HepG2 (cell line): ENCODE measurements at regions not wholly inside any gene's neighbourhood (a gene's known extent, or its start where the extent isn't known, plus 50 kb on each side); places are given as distances from the start of the nearest gene placed in this dataset.

Experiments used
- ATAC-seq: fragments of 200-7000 bp; cut with Tn5 transposase; 3 replicates; pipeline ENCODE4 v1.9.1; 2020; ENCODE audit warnings: mild to moderate bottlenecking, moderate library complexity
- BruUV-seq: library from RNA; stranded (reverse); fragments of 400-500 nt; replicated peaks from 2 replicates; lab custom pipeline; 2021; lab: Mats Ljungman, UMichigan
- CTCF ChIA-PET: fragments of 300-600 bp; formaldehyde crosslinking; extraction: SDS; loops from one replicate; lab custom pipeline; 2021; ENCODE audit warnings: low total read pairs, inconsistent platforms, low intra/inter-chr PET ratio; lab: Yijun Ruan, JAX
- POLR2A ChIA-PET: fragments of 350-600 bp; sonication (Branson Sonifier 250); formaldehyde crosslinking; loops from one replicate; lab custom pipeline; 2020; ENCODE audit warnings: antibody characterized with exemption, inconsistent platforms; lab: Yijun Ruan, JAX
- DNase-seq: peaks from one replicate; pipeline ENCODE4 v3.0.0-alpha.2; 2015; ENCODE audit warnings: low spot score
- FAIRE-seq: peaks from 3 replicates; lab custom pipeline; 2011; peaks lifted over from hg19 to GRCh38; lab: Jason Lieb, UNC
- H2AFZ ChIP-seq: one replicate; pipeline ENCODE4 v1.6.1; 2011; ENCODE audit warnings: low read length, inconsistent platforms
- H3K27ac ChIP-seq: fragments of 300-600 bp; 3 replicates; pipeline ENCODE4 v1.8.0; 2011; ENCODE audit warnings: mixed run types, mild to moderate bottlenecking, mixed read lengths, low read length, inconsistent platforms; ENCODE audit not compliant: insufficient read depth; ENCODE audit errors: extremely low read length
- H3K27me3 ChIP-seq, 2 experiments: fragments of 200-600 bp in 1 of 2; 2 replicates in 1 of 2; 3 replicates in 1 of 2; pipeline versions ENCODE4 v1.6.0 to v1.8.0; 2011; ENCODE audit warnings: low read length in 2 of 2, mild to moderate bottlenecking in 2 of 2, moderate library complexity in 2 of 2, inconsistent platforms in 1 of 2; ENCODE audit not compliant: insufficient read depth in 2 of 2, control insufficient read depth in 1 of 2
- H3K36me3 ChIP-seq, 2 experiments: fragments of 200-600 bp in 1 of 2; replicated peaks in 1 of 2; 2 replicates in 1 of 2; 3 replicates in 1 of 2; pipeline versions ENCODE4 v1.5.1 to v1.8.0; 2011; ENCODE audit warnings: low read length in 2 of 2, inconsistent platforms in 1 of 2; ENCODE audit not compliant: insufficient read depth in 2 of 2, control insufficient read depth in 1 of 2
- H3K4me1 ChIP-seq: 2 replicates; pipeline ENCODE4 v1.5.1; 2012; ENCODE audit warnings: low read length, inconsistent platforms; ENCODE audit not compliant: insufficient read depth
- H3K4me2 ChIP-seq: 2 replicates; pipeline ENCODE4 v1.6.0; 2011; ENCODE audit warnings: low read depth, low read length, inconsistent platforms
- H3K4me3 ChIP-seq, 3 experiments: fragments of 200-600 bp in 1 of 3; sonication (generic), shearing (Covaris generic) in 1 of 3; replicated peaks in 1 of 3; 2 replicates each; pipeline ENCODE4 v1.5.1; 2011 to 2016; ENCODE audit warnings: low read length in 3 of 3, inconsistent platforms in 2 of 3, low read depth in 2 of 3, mild to moderate bottlenecking in 2 of 3, control low read depth in 1 of 3, mixed read lengths in 1 of 3; ENCODE audit not compliant: insufficient read depth in 1 of 3
- H3K79me2 ChIP-seq: one replicate; pipeline ENCODE4 v1.6.1; 2011; ENCODE audit warnings: low read length, inconsistent platforms; ENCODE audit not compliant: insufficient read depth
- H3K9ac ChIP-seq: 2 replicates; pipeline ENCODE4 v1.6.0; 2011; ENCODE audit warnings: mild to moderate bottlenecking, low read depth, low read length, inconsistent platforms; ENCODE audit not compliant: insufficient read depth
- H3K9me3 ChIP-seq: 2 replicates; pipeline ENCODE4 v1.5.1; 2012; ENCODE audit warnings: mild to moderate bottlenecking, low read length
- H4K20me1 ChIP-seq: 2 replicates; pipeline ENCODE4 v1.6.0; 2011; ENCODE audit warnings: inconsistent platforms, mild to moderate bottlenecking, low read length, moderate library complexity; ENCODE audit not compliant: insufficient read depth
- MTA1 ChIP-seq: sonication (generic); formaldehyde crosslinking; IDR thresholded peaks from 2 replicates; pipeline ENCODE4 v1.4.0; 2020; ENCODE audit warnings: missing genetic modification reagents, mild to moderate bottlenecking, borderline replicate concordance
- NPAS2 ChIP-seq: sonication (generic); formaldehyde crosslinking; IDR thresholded peaks from 2 replicates; pipeline ENCODE4 v1.8.0; 2022; ENCODE audit warnings: mild to moderate bottlenecking, missing genetic modification reagents, borderline replicate concordance
- RCOR2 ChIP-seq: IDR thresholded peaks from 2 replicates; pipeline ENCODE4 v1.6.1; 2016; ENCODE audit warnings: missing biosample characterization, missing genetic modification reagents
- RFX3 ChIP-seq: IDR thresholded peaks from 2 replicates; pipeline ENCODE4 v1.6.1; 2016; ENCODE audit warnings: missing biosample characterization, missing genetic modification reagents
- TEAD3 ChIP-seq: optimal IDR thresholded peaks from 2 replicates; pipeline ENCODE3; 2016; ENCODE audit warnings: borderline replicate concordance
- ZNF274 ChIP-seq: sonication (generic); formaldehyde crosslinking; IDR thresholded peaks from 2 replicates; pipeline ENCODE4 v1.5.1; 2020; ENCODE audit warnings: mild to moderate bottlenecking, missing genetic modification reagents
- WGBS: methylation state at CpG from one replicate; pipeline ENCODE4 v1.1.6; 2017; ENCODE audit warnings: low lambda C conversion rate; 5-methylcytosine and 5-hydroxymethylcytosine counted together
- in situ Hi-C: cut with HindIII; loops from 2 replicates; pipeline ENCODE4 v1.10.0; 2017; ENCODE audit warnings: low pct_unique_long_range_greater_than_20kb; ENCODE audit not compliant: extremely low pct_ligation_motif_present
- intact Hi-C: fragments of 100-400 bp; cut with micrococcal nuclease; formaldehyde crosslinking; loops from one replicate; pipeline ENCODE4 v1.10.0; 2022; ENCODE audit not compliant: unreplicated experiment
- TF ChIP-seq, protein P1 (sequence below): sonication (generic); formaldehyde crosslinking; IDR thresholded peaks from 2 replicates; pipeline ENCODE4 v1.4.0; 2020; ENCODE audit warnings: missing genetic modification reagents, borderline replicate concordance
- TF ChIP-seq, protein P2 (sequence below): sonication (generic); formaldehyde crosslinking; IDR thresholded peaks from 2 replicates; pipeline ENCODE4 v1.5.1; 2020; ENCODE audit warnings: mild to moderate bottlenecking, moderate library complexity, missing genetic modification reagents

DNA sequence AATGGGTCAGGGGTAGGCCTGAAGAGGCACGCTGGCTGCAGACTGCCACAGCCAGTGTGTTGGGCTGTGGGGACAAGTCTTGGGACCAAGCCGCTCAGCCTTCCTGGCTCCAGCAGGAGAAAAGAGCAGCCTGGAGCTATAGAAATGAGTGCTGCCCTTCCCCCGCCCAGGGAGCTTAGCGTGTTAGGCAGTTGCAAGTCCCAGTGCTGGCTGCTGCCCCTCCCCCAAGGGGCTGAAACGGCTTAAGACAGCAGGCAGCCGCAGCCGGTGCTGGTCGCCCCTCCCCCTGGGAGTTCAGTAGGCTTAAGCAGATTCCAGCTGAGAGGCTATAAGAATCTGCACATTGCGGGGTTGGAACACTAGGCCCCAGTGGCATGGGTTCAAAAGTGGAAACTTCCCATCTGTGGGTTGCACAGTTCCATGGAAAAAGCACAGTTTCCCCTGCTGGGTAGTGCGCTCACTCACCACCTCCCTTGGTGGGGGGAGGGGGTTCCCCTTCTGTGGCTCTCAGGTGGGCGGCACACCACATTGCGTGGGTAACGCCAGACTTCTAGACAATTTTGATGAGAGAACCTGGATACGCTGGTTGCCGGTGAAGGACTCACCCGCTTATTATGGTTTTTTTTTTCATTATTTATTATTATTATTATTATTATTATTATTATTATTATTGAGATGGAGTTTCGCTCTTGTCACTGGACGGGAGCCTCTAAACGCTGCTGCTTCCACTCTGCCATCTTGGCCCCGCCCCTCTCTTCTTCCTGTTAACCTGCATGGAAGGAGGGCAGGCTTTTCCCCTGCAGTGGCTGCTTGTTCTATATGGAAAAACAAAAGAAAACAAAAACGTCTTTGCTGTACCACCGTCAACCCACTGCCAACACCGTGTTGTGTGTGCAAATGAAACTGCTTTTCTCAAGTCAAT is 151.1 kb downstream of the CXCL12 start (continued):
- TF ChIP-seq, protein P1, sequence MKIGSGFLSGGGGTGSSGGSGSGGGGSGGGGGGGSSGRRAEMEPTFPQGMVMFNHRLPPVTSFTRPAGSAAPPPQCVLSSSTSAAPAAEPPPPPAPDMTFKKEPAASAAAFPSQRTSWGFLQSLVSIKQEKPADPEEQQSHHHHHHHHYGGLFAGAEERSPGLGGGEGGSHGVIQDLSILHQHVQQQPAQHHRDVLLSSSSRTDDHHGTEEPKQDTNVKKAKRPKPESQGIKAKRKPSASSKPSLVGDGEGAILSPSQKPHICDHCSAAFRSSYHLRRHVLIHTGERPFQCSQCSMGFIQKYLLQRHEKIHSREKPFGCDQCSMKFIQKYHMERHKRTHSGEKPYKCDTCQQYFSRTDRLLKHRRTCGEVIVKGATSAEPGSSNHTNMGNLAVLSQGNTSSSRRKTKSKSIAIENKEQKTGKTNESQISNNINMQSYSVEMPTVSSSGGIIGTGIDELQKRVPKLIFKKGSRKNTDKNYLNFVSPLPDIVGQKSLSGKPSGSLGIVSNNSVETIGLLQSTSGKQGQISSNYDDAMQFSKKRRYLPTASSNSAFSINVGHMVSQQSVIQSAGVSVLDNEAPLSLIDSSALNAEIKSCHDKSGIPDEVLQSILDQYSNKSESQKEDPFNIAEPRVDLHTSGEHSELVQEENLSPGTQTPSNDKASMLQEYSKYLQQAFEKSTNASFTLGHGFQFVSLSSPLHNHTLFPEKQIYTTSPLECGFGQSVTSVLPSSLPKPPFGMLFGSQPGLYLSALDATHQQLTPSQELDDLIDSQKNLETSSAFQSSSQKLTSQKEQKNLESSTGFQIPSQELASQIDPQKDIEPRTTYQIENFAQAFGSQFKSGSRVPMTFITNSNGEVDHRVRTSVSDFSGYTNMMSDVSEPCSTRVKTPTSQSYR (CRISPR knock-in tag) = peak; percentile 88
- TF ChIP-seq ZNF274 (CRISPR knock-in tag) = 0 out of 2 replicates have a peak, but pooled peaks have one; percentile 32
- TF ChIP-seq MTA1 = peak; percentile 44; the same call in 1 of the 2 replicates
- TF ChIP-seq, protein P2, sequence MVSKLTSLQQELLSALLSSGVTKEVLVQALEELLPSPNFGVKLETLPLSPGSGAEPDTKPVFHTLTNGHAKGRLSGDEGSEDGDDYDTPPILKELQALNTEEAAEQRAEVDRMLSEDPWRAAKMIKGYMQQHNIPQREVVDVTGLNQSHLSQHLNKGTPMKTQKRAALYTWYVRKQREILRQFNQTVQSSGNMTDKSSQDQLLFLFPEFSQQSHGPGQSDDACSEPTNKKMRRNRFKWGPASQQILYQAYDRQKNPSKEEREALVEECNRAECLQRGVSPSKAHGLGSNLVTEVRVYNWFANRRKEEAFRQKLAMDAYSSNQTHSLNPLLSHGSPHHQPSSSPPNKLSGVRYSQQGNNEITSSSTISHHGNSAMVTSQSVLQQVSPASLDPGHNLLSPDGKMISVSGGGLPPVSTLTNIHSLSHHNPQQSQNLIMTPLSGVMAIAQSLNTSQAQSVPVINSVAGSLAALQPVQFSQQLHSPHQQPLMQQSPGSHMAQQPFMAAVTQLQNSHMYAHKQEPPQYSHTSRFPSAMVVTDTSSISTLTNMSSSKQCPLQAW (CRISPR knock-in tag) = peak; percentile 47; the same call in 1 of the 2 replicates

DNA sequence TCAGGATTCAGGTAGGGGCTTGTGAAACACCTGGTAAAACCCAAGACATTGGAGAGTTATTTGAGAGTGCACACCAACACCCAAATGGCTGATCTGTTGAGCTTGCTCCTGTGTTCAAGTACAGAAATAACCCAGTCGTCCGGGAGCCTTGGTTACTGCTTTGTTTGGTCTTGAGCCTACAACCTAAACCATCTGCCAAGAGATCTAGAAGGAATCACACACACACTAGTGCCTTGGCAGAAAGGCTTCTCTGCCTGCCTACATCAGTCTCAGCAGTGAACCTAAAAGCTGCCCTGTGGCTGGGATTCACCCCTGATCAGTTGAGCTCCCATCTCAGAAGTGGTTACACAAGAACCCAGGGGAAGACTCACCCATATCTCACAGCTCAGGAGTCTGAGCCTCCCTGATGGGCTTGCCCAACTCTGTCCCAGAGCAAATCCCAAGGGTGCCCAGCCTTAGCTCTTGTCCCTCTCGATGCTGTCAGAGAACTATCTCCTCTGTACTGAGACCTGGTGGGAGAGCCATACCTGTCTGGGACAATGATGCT is 167.6 kb downstream of the CXCL12 start:
- TF ChIP-seq TEAD3 (no peak), NPAS2 (CRISPR knock-in tag) (no peak), RCOR2 (CRISPR knock-in tag) (no peak), RFX3 (CRISPR knock-in tag) (no peak)
- Histone ChIP-seq H4K20me1 (no peaks in the 10 kb centered on the region), H3K27me3 (no peaks in the 10 kb centered on the region; a peak in 1 of 5 replicates), H3K4me2 (no peak overlapping the region), H3K9ac (no peak overlapping the region), H3K27ac (no peak overlapping the region), H3K4me1 (no peaks in the 10 kb centered on the region), H3K36me3 (no peaks in the 10 kb centered on the region), H3K79me2 (no peaks in the 10 kb centered on the region), H3K4me3 (no peak overlapping the region), H3K9me3 (peaks cover 30% of the 10 kb centered on the region), H2AFZ (no peak overlapping the region)
- intact Hi-C loops = no loop called here
- ChIA-PET CTCF (no interaction called here), POLR2A (no interaction called here)
- WGBS = 33% methylated on average over 3 of the region's 3 CpGs
- no peak for ATAC-seq
- BruUV-seq = no TSS peak
- no peak for DNase-seq
- in situ Hi-C loops = no loop called here
- no peak for FAIRE-seq
